Mesenchymal stem cell (in vitro differentiated cells and primary cell): ENCODE measurements at regions not wholly inside any gene's neighbourhood (a gene's known extent, or its start where the extent isn't known, plus 50 kb on each side); places are given as distances from the start of the nearest gene placed in this dataset.
A peak's percentile ranks its signal among the peaks of the same experiment; 100 is the strongest.

ENCODE experiments used
- DNase-seq: peaks from one replicate; pipeline ENCODE4 v3.0.0-alpha.2; 2013
- H2AFZ ChIP-seq: one replicate; pipeline ENCODE4 v1.6.1; 2013; ENCODE audit warnings: low read depth, mild to moderate bottlenecking, control low read depth, inconsistent platforms, low read length, moderate library complexity
- H2AK5ac ChIP-seq: 2 replicates; pipeline ENCODE4 v1.6.1; 2013; ENCODE audit warnings: low read length, moderate library complexity, mild to moderate bottlenecking, inconsistent platforms; ENCODE audit not compliant: severe bottlenecking
- H2BK120ac ChIP-seq: one replicate; pipeline ENCODE4 v1.6.1; 2013; ENCODE audit warnings: low read depth, mild to moderate bottlenecking, inconsistent platforms, low read length, moderate library complexity
- H2BK12ac ChIP-seq, 2 experiments: one replicate each; pipeline ENCODE4 v1.6.1; 2013; ENCODE audit warnings: inconsistent platforms in 2 of 2, low read length in 2 of 2, mild to moderate bottlenecking in 2 of 2, moderate library complexity in 2 of 2, control low read depth in 1 of 2
- H2BK15ac ChIP-seq: one replicate; pipeline ENCODE4 v1.6.1; 2013; ENCODE audit warnings: mild to moderate bottlenecking, low read depth, inconsistent platforms; ENCODE audit not compliant: poor library complexity, severe bottlenecking
- H2BK5ac ChIP-seq: 2 replicates; pipeline ENCODE4 v1.6.1; 2013; ENCODE audit warnings: low read depth, mild to moderate bottlenecking, low read length, control low read depth, inconsistent platforms; ENCODE audit not compliant: poor library complexity, severe bottlenecking
- H3K14ac ChIP-seq, 2 experiments: one replicate each; pipeline ENCODE4 v1.6.1; 2013; ENCODE audit warnings: inconsistent platforms in 2 of 2, low read length in 2 of 2, control low read depth in 1 of 2, mild to moderate bottlenecking in 1 of 2, moderate library complexity in 1 of 2
- H3K18ac ChIP-seq, 2 experiments: one replicate each; pipeline ENCODE4 v1.6.1; 2013; ENCODE audit warnings: inconsistent platforms in 2 of 2, low read length in 2 of 2, control low read depth in 1 of 2, low read depth in 1 of 2, mild to moderate bottlenecking in 1 of 2
- H3K23ac ChIP-seq, 2 experiments: one replicate each; pipeline ENCODE4 v1.6.1; 2013; ENCODE audit warnings: inconsistent platforms in 2 of 2, low read length in 2 of 2, mild to moderate bottlenecking in 2 of 2, moderate library complexity in 2 of 2, control low read depth in 1 of 2
- H3K27ac ChIP-seq: 2 replicates; pipeline ENCODE4 v1.5.1; 2013; ENCODE audit warnings: mild to moderate bottlenecking, moderate library complexity, low read length, control low read depth, inconsistent platforms; ENCODE audit not compliant: poor library complexity, severe bottlenecking
- H3K27me3 ChIP-seq, 2 experiments: 2 replicates each; pipeline versions ENCODE4 v1.6.1 to v1.7.0; 2013; ENCODE audit warnings: low read length in 2 of 2, mild to moderate bottlenecking in 2 of 2, moderate library complexity in 2 of 2, control low read depth in 1 of 2, inconsistent platforms in 1 of 2; ENCODE audit not compliant: control insufficient read depth in 1 of 2, insufficient read depth in 1 of 2
- H3K36me3 ChIP-seq, 2 experiments: 2 replicates each; pipeline versions ENCODE4 v1.6.1 to v1.7.0; 2013; ENCODE audit warnings: low read length in 2 of 2, control low read depth in 1 of 2, inconsistent platforms in 1 of 2, low read depth in 1 of 2, mild to moderate bottlenecking in 1 of 2; ENCODE audit not compliant: insufficient read depth in 2 of 2, control insufficient read depth in 1 of 2
- H3K4ac ChIP-seq, 2 experiments: one replicate each; pipeline ENCODE4 v1.6.1; 2013; ENCODE audit warnings: inconsistent platforms in 2 of 2, low read length in 2 of 2, mild to moderate bottlenecking in 2 of 2, moderate library complexity in 2 of 2, control low read depth in 1 of 2, low read depth in 1 of 2
- H3K4me1 ChIP-seq: 2 replicates; pipeline ENCODE4 v1.6.1; 2013; ENCODE audit warnings: low read depth, low read length, control low read depth; ENCODE audit not compliant: control insufficient read depth, insufficient read depth
- H3K4me2 ChIP-seq: 2 replicates; pipeline ENCODE4 v1.6.1; 2013; ENCODE audit warnings: low read length, mild to moderate bottlenecking, inconsistent platforms; ENCODE audit not compliant: poor library complexity, severe bottlenecking
- H3K4me3 ChIP-seq, 2 experiments: 2 replicates each; pipeline versions ENCODE4 v1.5.1 to v1.7.0; 2013; ENCODE audit warnings: low read length in 2 of 2, mild to moderate bottlenecking in 2 of 2, control low read depth in 1 of 2, low read depth in 1 of 2; ENCODE audit not compliant: insufficient read depth in 1 of 2
- H3K79me1 ChIP-seq: replicated peaks from 2 replicates; pipeline ENCODE4 v1.6.1; 2013; ENCODE audit warnings: mild to moderate bottlenecking, control low read depth, low read length, inconsistent platforms; ENCODE audit not compliant: poor library complexity, severe bottlenecking
- H3K9ac ChIP-seq: 2 replicates; pipeline ENCODE4 v1.7.0; 2013; ENCODE audit warnings: mild to moderate bottlenecking, low read length, moderate library complexity
- H3K9me3 ChIP-seq: 2 replicates; pipeline ENCODE4 v1.7.0; 2013; ENCODE audit warnings: mild to moderate bottlenecking, low read length; ENCODE audit not compliant: control insufficient read depth
- H4K8ac ChIP-seq: one replicate; pipeline ENCODE4 v1.6.1; 2013; ENCODE audit warnings: inconsistent platforms, mild to moderate bottlenecking, low read length, moderate library complexity
- H4K91ac ChIP-seq: one replicate; pipeline ENCODE4 v1.6.1; 2013; ENCODE audit warnings: mild to moderate bottlenecking, low read length, inconsistent platforms
- WGBS: methylation state at CpG from one replicate; pipeline ENCODE4 v1.1.7; 2013; ENCODE audit warnings: mixed read lengths; 5-methylcytosine and 5-hydroxymethylcytosine counted together

DNA sequence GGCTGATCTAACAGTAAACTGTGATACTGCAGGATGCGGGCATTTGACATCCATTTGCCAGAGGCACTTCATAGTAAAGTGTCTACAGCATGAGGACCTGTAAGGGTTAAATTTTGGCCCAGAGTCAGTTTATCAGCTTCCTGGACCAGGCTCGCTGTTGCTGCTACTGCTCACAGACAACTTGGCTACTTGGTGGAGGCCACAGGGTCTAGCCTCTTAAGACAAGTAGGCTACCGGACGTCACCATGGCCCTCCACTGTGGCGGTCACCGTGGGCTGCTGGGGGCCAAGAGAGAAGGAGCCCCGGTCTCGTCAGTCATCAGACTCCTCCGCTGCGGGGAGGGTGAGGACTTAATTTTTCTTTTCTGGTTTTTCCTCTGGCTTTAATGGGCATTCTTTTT is 117.3 kb upstream of the PZP start:
- Histone ChIP-seq H3K4me2 (no peak overlapping the region), H2BK120ac (no peak overlapping the region), H4K8ac (no peak overlapping the region), H3K23ac (no peak overlapping the region), H3K9ac (peak overlapping the region; percentile 52), H3K4me1 (no peaks in the 10 kb centered on the region), H3K36me3 (no peaks in the 10 kb centered on the region), H2AFZ (no peak overlapping the region), H3K4me3 (peak overlapping the region in 1 of 2 experiments; percentile 23), H4K91ac (no peak overlapping the region), H3K27ac (no peak overlapping the region), H3K18ac (no peak overlapping the region), H3K4ac (no peak overlapping the region), H3K9me3 (no peaks in the 10 kb centered on the region), H2BK15ac (no peak overlapping the region), H3K27me3 (peaks cover 0 to 35% of the 10 kb centered on the region in 2 experiments), H3K14ac (no peak overlapping the region), H2BK5ac (no peak overlapping the region), H2AK5ac (no peak overlapping the region), H3K79me1 (no peaks in the 10 kb centered on the region), H2BK12ac (no peak overlapping the region)
- no peak for DNase-seq
- WGBS: 84% methylated on average over 10 of the region's 10 CpGs

DNA sequence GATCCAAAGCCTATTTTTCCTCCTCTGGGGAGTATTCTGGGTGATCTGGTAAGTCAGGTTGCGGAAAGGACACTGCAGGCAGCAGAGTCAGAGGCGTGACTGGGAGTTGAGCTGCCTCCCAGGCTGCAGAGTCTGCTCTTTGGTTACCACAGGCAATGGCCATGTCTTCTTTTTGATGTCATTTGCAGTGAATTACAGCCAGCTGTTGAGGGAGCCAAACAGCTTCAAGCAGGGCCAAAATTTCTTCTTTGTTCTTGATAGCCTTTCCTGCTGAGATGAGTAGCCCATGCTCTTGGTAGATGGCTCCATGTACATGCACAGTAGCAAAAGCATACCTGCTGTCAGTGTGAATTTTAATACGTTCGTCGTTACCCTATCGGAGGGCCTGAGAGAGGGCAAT is 116.6 kb upstream of the PZP start:
- Histone ChIP-seq H3K27ac (no peak overlapping the region), H4K8ac (no peak overlapping the region), H3K79me1 (no peaks in the 10 kb centered on the region), H2AFZ (no peak overlapping the region), H3K9ac (no peak overlapping the region), H3K23ac (no peak overlapping the region), H3K4me3 (no peak overlapping the region), H3K36me3 (no peaks in the 10 kb centered on the region), H2AK5ac (no peak overlapping the region), H2BK120ac (no peak overlapping the region), H2BK5ac (no peak overlapping the region), H3K27me3 (peaks cover 0 to 37% of the 10 kb centered on the region in 2 experiments), H3K4ac (no peak overlapping the region), H3K18ac (no peak overlapping the region), H3K14ac (no peak overlapping the region), H2BK12ac (no peak overlapping the region), H3K4me1 (no peaks in the 10 kb centered on the region), H3K9me3 (no peaks in the 10 kb centered on the region), H4K91ac (no peak overlapping the region), H2BK15ac (no peak overlapping the region), H3K4me2 (no peak overlapping the region)
- no peak for DNase-seq
- 92% methylated on average over 6 of the region's 6 CpGs for WGBS

GRCh38 chr12:9323144-9323681 is 115.0 kb upstream of the PZP start:
- Histone ChIP-seq H3K27ac (no peak overlapping the region), H2BK5ac (no peak overlapping the region), H3K4ac (no peak overlapping the region), H3K27me3 (peaks cover 0 to 38% of the 10 kb centered on the region in 2 experiments), H4K91ac (no peak overlapping the region), H3K9me3 (no peaks in the 10 kb centered on the region), H2AK5ac (no peak overlapping the region), H3K79me1 (no peaks in the 10 kb centered on the region), H2BK12ac (no peak overlapping the region), H2BK120ac (no peak overlapping the region), H3K9ac (no peak overlapping the region), H2AFZ (no peak overlapping the region), H4K8ac (no peak overlapping the region), H3K14ac (no peak overlapping the region), H2BK15ac (no peak overlapping the region), H3K18ac (no peak overlapping the region), H3K23ac (no peak overlapping the region), H3K4me1 (no peaks in the 10 kb centered on the region), H3K4me3 (no peak overlapping the region), H3K4me2 (no peak overlapping the region), H3K36me3 (no peaks in the 10 kb centered on the region)
- no peak for DNase-seq
- 84% methylated on average over 5 of the region's 5 CpGs for WGBS

DNA sequence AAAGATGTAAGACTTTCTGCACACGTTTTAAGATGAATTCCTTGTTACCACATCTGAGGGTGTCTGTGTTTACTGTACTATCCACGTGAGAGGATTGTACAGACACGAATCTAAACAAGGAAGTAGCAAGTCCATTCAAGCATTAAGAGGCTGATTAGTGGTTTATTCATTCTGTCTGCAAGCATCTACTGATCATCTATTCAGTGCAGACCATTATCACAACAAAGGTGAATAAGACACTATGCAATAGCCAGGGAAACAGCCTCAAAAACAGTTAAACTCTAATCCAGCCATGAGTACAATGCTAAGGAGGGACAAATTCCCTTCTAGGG is 111.6 kb upstream of the PZP start:
- WGBS: no CpG with 5 or more reads among the region's 3 CpGs
- H3K14ac ChIP-seq: no peak overlapping the region
- no peak overlapping the region for H2BK15ac ChIP-seq
- H3K4me3 ChIP-seq: no peak overlapping the region
- no peak overlapping the region for H3K27ac ChIP-seq
- H2AFZ ChIP-seq: no peak overlapping the region
- H4K91ac ChIP-seq: no peak overlapping the region
- H2BK12ac ChIP-seq: no peak overlapping the region
- no peaks in the 10 kb centered on the region for H3K9me3 ChIP-seq
- DNase-seq: no peak
- peaks cover 0 to 21% of the 10 kb centered on the region in 2 experiments for H3K27me3 ChIP-seq
- no peak overlapping the region for H3K9ac ChIP-seq
- no peaks in the 10 kb centered on the region for H3K4me1 ChIP-seq
- no peak overlapping the region for H3K18ac ChIP-seq
- H3K4me2 ChIP-seq: no peak overlapping the region
- H3K36me3 ChIP-seq: no peaks in the 10 kb centered on the region
- no peak overlapping the region for H2AK5ac ChIP-seq
- H3K23ac ChIP-seq: no peak overlapping the region
- no peaks in the 10 kb centered on the region for H3K79me1 ChIP-seq
- no peak overlapping the region for H4K8ac ChIP-seq
- no peak overlapping the region for H2BK5ac ChIP-seq
- no peak overlapping the region for H2BK120ac ChIP-seq
- H3K4ac ChIP-seq: no peak overlapping the region
